Esophagus muscularis mucosa (tissue), 4 donors: ENCODE measurements at regions not wholly inside any gene's neighbourhood (a gene's known extent, or its start where the extent isn't known, plus 50 kb on each side); places are given as distances from the start of the nearest gene placed in this dataset.

Experiments
- DNase-seq: peaks from one replicate; pipeline ENCODE4 v3.0.0-alpha.2; 2017; ENCODE audit errors: extremely low spot score
- H3K27ac ChIP-seq, 4 donors: fragments of 200-600 bp; sonication (generic); replicated peaks in 1 of 4; 1 replicate in 3 of 4; 2 replicates in 1 of 4; pipeline ENCODE4 v1.5.1; 2016 to 2019; ENCODE audit warnings: mild to moderate bottlenecking in 1 of 4
- H3K27me3 ChIP-seq, 4 donors: fragments of 200-600 bp; sonication (generic); one replicate each; pipeline versions ENCODE4 v1.5.1 to v1.6.0; 2016 to 2019
- H3K36me3 ChIP-seq, 4 donors: fragments of 200-600 bp; sonication (generic); one replicate each; pipeline ENCODE4 v1.5.1; 2016 to 2019
- H3K4me1 ChIP-seq, 4 donors: fragments of 200-600 bp; sonication (generic); one replicate each; pipeline ENCODE4 v1.5.1; 2016 to 2019
- H3K4me3 ChIP-seq, 4 donors: fragments of 200-600 bp; sonication (generic); 1 replicate in 2 of 4; 2 replicates in 2 of 4; pipeline ENCODE4 v1.5.1; 2016 to 2019; ENCODE audit warnings: mild to moderate bottlenecking in 4 of 4, moderate library complexity in 1 of 4
- H3K9me3 ChIP-seq, 4 donors: fragments of 200-600 bp; sonication (generic); 1 replicate in 3 of 4; 2 replicates in 1 of 4; pipeline ENCODE4 v1.5.1; 2016 to 2019
- CTCF ChIP-seq, 3 experiments: fragments of 200-600 bp in 2 of 3; fragments of 450-650 bp in 1 of 3; sonication (generic) in 2 of 3; IDR thresholded peaks; one replicate each; pipeline ENCODE4 v1.5.1; 2017 to 2019; ENCODE audit warnings: antibody characterized with exemption in 3 of 3, mild to moderate bottlenecking in 2 of 3, moderate library complexity in 1 of 3
- EP300 ChIP-seq: sonication (generic); formaldehyde crosslinking; IDR thresholded peaks from one replicate; pipeline ENCODE4 v1.6.1; 2017; ENCODE audit warnings: antibody characterized with exemption
- POLR2A ChIP-seq: fragments of 450-650 bp; IDR thresholded peaks from one replicate; pipeline ENCODE4 v1.6.1; 2017; ENCODE audit warnings: antibody characterized with exemption, moderate library complexity, mild to moderate bottlenecking, low read depth
- POLR2AphosphoS5 ChIP-seq, 2 donors: sonication (generic); formaldehyde crosslinking; IDR thresholded peaks; one replicate each; pipeline ENCODE4 v1.6.1; 2017; ENCODE audit warnings: antibody characterized with exemption in 2 of 2
- WGBS: methylation state at CpG from one replicate; pipeline ENCODE4 v1.1.5; 2018; 5-methylcytosine and 5-hydroxymethylcytosine counted together
- intact Hi-C: fragments of 100-400 bp; cut with DNase I; formaldehyde crosslinking; loops from one replicate; pipeline ENCODE4 v1.15.1; 2023

GRCh38 chr9:26371236-26371635, 521.4 kb downstream of the CAAP1 start:
- 92% methylated on average over 1 of the region's 1 CpG for WGBS
- no peaks in the 10 kb centered on the region for H3K27me3 ChIP-seq
- intact Hi-C loops: no loop called here
- H3K4me3 ChIP-seq: no peak overlapping the region
- DNase-seq: no peak
- H3K36me3 ChIP-seq: no peaks in the 10 kb centered on the region
- H3K4me1 ChIP-seq: no peaks in the 10 kb centered on the region
- no peaks in the 10 kb centered on the region for H3K9me3 ChIP-seq
- no peak for TF ChIP-seq POLR2AphosphoS5 (IDR thresholded peaks at IDR 0.05)
- no peak for TF ChIP-seq POLR2A
- no peak for TF ChIP-seq CTCF (IDR thresholded peaks at IDR 0.05)
- TF ChIP-seq EP300: no peak
- no peak overlapping the region for H3K27ac ChIP-seq

GRCh38 chr9:26369093-26369492, 523.5 kb downstream of the CAAP1 start:
- no peaks in the 10 kb centered on the region for H3K36me3 ChIP-seq
- H3K4me3 ChIP-seq: no peak overlapping the region
- intact Hi-C loops: no loop called here
- no peaks in the 10 kb centered on the region for H3K27me3 ChIP-seq
- H3K4me1 ChIP-seq: no peaks in the 10 kb centered on the region
- DNase-seq: no peak
- TF ChIP-seq POLR2A (no peak), POLR2AphosphoS5 (IDR thresholded peaks at IDR 0.05) (no peak), CTCF (IDR thresholded peaks at IDR 0.05) (no peak), EP300 (no peak)
- no peak overlapping the region for H3K27ac ChIP-seq
- H3K9me3 ChIP-seq: no peaks in the 10 kb centered on the region
- 96% methylated on average over 3 of the region's 3 CpGs for WGBS

- Histone ChIP-seq H3K27me3 (no peaks in the 10 kb centered on the region), H3K27ac (no peak overlapping the region), H3K4me3 (no peak overlapping the region), H3K36me3 (no peaks in the 10 kb centered on the region), H3K9me3 (no peaks in the 10 kb centered on the region), H3K4me1 (no peaks in the 10 kb centered on the region)
- intact Hi-C loops: no loop called here
- WGBS: 88% methylated on average over 3 of the region's 3 CpGs
- DNase-seq: no peak
- TF ChIP-seq EP300: no peak
- TF ChIP-seq CTCF (IDR thresholded peaks at IDR 0.05): no peak
- no peak for TF ChIP-seq POLR2AphosphoS5 (IDR thresholded peaks at IDR 0.05)
- no peak for TF ChIP-seq POLR2A
Observed at GRCh38 chr9:26368241-26368640, 524.4 kb downstream of the CAAP1 start.

GRCh38 chr9:26361010-26361409, 531.6 kb downstream of the CAAP1 start:
- H3K27me3 ChIP-seq: no peaks in the 10 kb centered on the region
- DNase-seq: no peak
- H3K36me3 ChIP-seq: no peaks in the 10 kb centered on the region
- intact Hi-C loops: no loop called here
- peaks cover 0 to 10% (median 0%) of the 10 kb centered on the region in 4 donors for H3K4me1 ChIP-seq
- WGBS: 92% methylated on average over 2 of the region's 2 CpGs
- H3K4me3 ChIP-seq: no peak overlapping the region
- no peaks in the 10 kb centered on the region for H3K9me3 ChIP-seq
- H3K27ac ChIP-seq: no peak overlapping the region
- TF ChIP-seq POLR2A (no peak), POLR2AphosphoS5 (IDR thresholded peaks at IDR 0.05) (no peak)

GRCh38 chr9:26358836-26359235, 533.8 kb downstream of the CAAP1 start:
- H3K9me3 ChIP-seq: no peaks in the 10 kb centered on the region

More at GRCh38 chr9:26358836-26359235, 533.8 kb downstream of the CAAP1 start:
- H3K27ac ChIP-seq: no peak overlapping the region
- no peak overlapping the region for H3K4me3 ChIP-seq
- no peaks in the 10 kb centered on the region for H3K27me3 ChIP-seq
- intact Hi-C loops: no loop called here
- TF ChIP-seq CTCF (IDR thresholded peaks at IDR 0.05): no peak
- no peak for TF ChIP-seq POLR2AphosphoS5 (IDR thresholded peaks at IDR 0.05)
- TF ChIP-seq POLR2A: no peak
- no peak for TF ChIP-seq EP300
- DNase-seq: no peak
- peaks cover 0 to 10% (median 0%) of the 10 kb centered on the region in 4 donors for H3K4me1 ChIP-seq
- no peaks in the 10 kb centered on the region for H3K36me3 ChIP-seq
